NCI-H2081 treated with DMSO at 0.1 percent for 48 hours (cell line): ENCODE measurements at regions not wholly inside any gene's neighbourhood (a gene's known extent, or its start where the extent isn't known, plus 50 kb on each side); places are given as distances from the start of the nearest gene placed in this dataset.

Source experiments
- DNase-seq: peaks from one replicate; lab custom pipeline; 2025; lab: John Stamatoyannopoulos, UW

GRCh38 chr12:59044791-59045190, 124.5 kb upstream of the LRIG3 start:
- no peak for DNase-seq

- no peak for DNase-seq
Measured at GRCh38 chr12:59041241-59042121, 121.2 kb upstream of the LRIG3 start.

- DNase-seq = no peak
Measured at GRCh38 chr12:59040656-59041055, 120.4 kb upstream of the LRIG3 start.

GRCh38 chr12:59040043-59040442, 119.7 kb upstream of the LRIG3 start:
- DNase-seq = no peak

- DNase-seq = no peak
Measured at GRCh38 chr12:59039005-59039404, 118.7 kb upstream of the LRIG3 start.

- DNase-seq = no peak
Measured at GRCh38 chr12:59036973-59037762, 116.9 kb upstream of the LRIG3 start.

GRCh38 chr12:59036347-59036746, 116.0 kb upstream of the LRIG3 start:
- no peak for DNase-seq

- no peak for DNase-seq
Measured at GRCh38 chr12:59031313-59031712, 111.0 kb upstream of the LRIG3 start.

- no peak for DNase-seq
Measured at GRCh38 chr12:59030415-59030814, 110.1 kb upstream of the LRIG3 start.

- no peak for DNase-seq
Measured at GRCh38 chr12:59027199-59027598, 106.9 kb upstream of the LRIG3 start.

GRCh38 chr12:59023861-59024424, 103.6 kb upstream of the LRIG3 start:
- no peak for DNase-seq

GRCh38 chr12:59020073-59020946, 100.0 kb upstream of the LRIG3 start:
- DNase-seq = no peak

- DNase-seq = no peak
Measured at GRCh38 chr12:59014885-59015284, 94.6 kb upstream of the LRIG3 start.

- no peak for DNase-seq
Measured at GRCh38 chr12:59010941-59011340, 90.6 kb upstream of the LRIG3 start.

GRCh38 chr12:59010118-59010517, 89.8 kb upstream of the LRIG3 start:
- no peak for DNase-seq

GRCh38 chr12:59007620-59008019, 87.3 kb upstream of the LRIG3 start:
- DNase-seq = no peak

- no peak for DNase-seq
Measured at GRCh38 chr12:59005193-59005955, 85.1 kb upstream of the LRIG3 start.

- DNase-seq = no peak
Measured at GRCh38 chr12:59004456-59004855, 84.2 kb upstream of the LRIG3 start.

GRCh38 chr12:58995666-58996363, 75.5 kb upstream of the LRIG3 start:
- no peak for DNase-seq

GRCh38 chr12:58988643-58989344, 68.5 kb upstream of the LRIG3 start:
- no peak for DNase-seq
